Esophagus muscularis mucosa (tissue), 4 donors: ENCODE measurements at regions not wholly inside any gene's neighbourhood (a gene's known extent, or its start where the extent isn't known, plus 50 kb on each side); places are given as distances from the start of the nearest gene placed in this dataset.
A peak's percentile ranks its signal among the peaks of the same experiment; 100 is the strongest.

Experiments used
- DNase-seq: peaks from one replicate; pipeline ENCODE4 v3.0.0-alpha.2; 2017; ENCODE audit errors: extremely low spot score
- H3K27ac ChIP-seq, 4 donors: fragments of 200-600 bp; sonication (generic); replicated peaks in 1 of 4; 1 replicate in 3 of 4; 2 replicates in 1 of 4; pipeline ENCODE4 v1.5.1; 2016 to 2019; ENCODE audit warnings: mild to moderate bottlenecking in 1 of 4
- H3K27me3 ChIP-seq, 4 donors: fragments of 200-600 bp; sonication (generic); one replicate each; pipeline versions ENCODE4 v1.5.1 to v1.6.0; 2016 to 2019
- H3K36me3 ChIP-seq, 4 donors: fragments of 200-600 bp; sonication (generic); one replicate each; pipeline ENCODE4 v1.5.1; 2016 to 2019
- H3K4me1 ChIP-seq, 4 donors: fragments of 200-600 bp; sonication (generic); one replicate each; pipeline ENCODE4 v1.5.1; 2016 to 2019
- H3K4me3 ChIP-seq, 4 donors: fragments of 200-600 bp; sonication (generic); 1 replicate in 2 of 4; 2 replicates in 2 of 4; pipeline ENCODE4 v1.5.1; 2016 to 2019; ENCODE audit warnings: mild to moderate bottlenecking in 4 of 4, moderate library complexity in 1 of 4
- H3K9me3 ChIP-seq, 4 donors: fragments of 200-600 bp; sonication (generic); 1 replicate in 3 of 4; 2 replicates in 1 of 4; pipeline ENCODE4 v1.5.1; 2016 to 2019
- EP300 ChIP-seq: sonication (generic); formaldehyde crosslinking; IDR thresholded peaks from one replicate; pipeline ENCODE4 v1.6.1; 2017; ENCODE audit warnings: antibody characterized with exemption
- POLR2A ChIP-seq: fragments of 450-650 bp; IDR thresholded peaks from one replicate; pipeline ENCODE4 v1.6.1; 2017; ENCODE audit warnings: antibody characterized with exemption, moderate library complexity, mild to moderate bottlenecking, low read depth
- POLR2AphosphoS5 ChIP-seq, 2 donors: sonication (generic); formaldehyde crosslinking; IDR thresholded peaks; one replicate each; pipeline ENCODE4 v1.6.1; 2017; ENCODE audit warnings: antibody characterized with exemption in 2 of 2
- WGBS: methylation state at CpG from one replicate; pipeline ENCODE4 v1.1.5; 2018; 5-methylcytosine and 5-hydroxymethylcytosine counted together
- intact Hi-C: fragments of 100-400 bp; cut with DNase I; formaldehyde crosslinking; loops from one replicate; pipeline ENCODE4 v1.15.1; 2023
- TF ChIP-seq, protein P1 (sequence below), 3 experiments: fragments of 200-600 bp in 2 of 3; fragments of 450-650 bp in 1 of 3; sonication (generic) in 2 of 3; IDR thresholded peaks; one replicate each; pipeline ENCODE4 v1.5.1; 2017 to 2019; ENCODE audit warnings: antibody characterized with exemption in 3 of 3, mild to moderate bottlenecking in 2 of 3, moderate library complexity in 1 of 3

DNA sequence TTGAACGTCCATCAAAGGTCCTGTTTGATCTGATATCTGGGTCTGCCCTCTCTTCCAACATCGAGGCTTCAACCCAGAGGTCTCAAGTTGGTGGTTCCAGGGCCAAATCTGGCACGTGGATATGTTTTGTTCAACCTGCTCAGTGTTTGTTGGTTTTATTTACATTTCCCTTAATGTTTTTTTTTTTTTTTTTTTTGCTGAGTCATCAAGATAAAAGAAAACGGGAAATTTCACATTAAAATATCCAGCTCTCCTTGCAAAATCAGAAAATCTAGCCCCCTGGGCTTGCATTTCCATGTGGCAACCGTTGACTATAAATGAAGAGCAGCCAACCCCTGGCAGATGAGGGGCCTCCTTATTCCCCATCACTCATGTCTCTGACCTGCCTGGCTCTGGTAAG lies 765.6 kb upstream of the TBX3 start:
- Histone ChIP-seq H3K4me3 (no peak overlapping the region), H3K27me3 (peaks cover 0 to 26% (median 2%) of the 10 kb centered on the region in 4 donors), H3K36me3 (no peaks in the 10 kb centered on the region), H3K9me3 (no peaks in the 10 kb centered on the region), H3K27ac (no peak overlapping the region), H3K4me1 (peaks cover 12 to 16% (median 13%) of the 10 kb centered on the region in 4 donors)
- DNase-seq = no peak
- TF ChIP-seq, protein P1, sequence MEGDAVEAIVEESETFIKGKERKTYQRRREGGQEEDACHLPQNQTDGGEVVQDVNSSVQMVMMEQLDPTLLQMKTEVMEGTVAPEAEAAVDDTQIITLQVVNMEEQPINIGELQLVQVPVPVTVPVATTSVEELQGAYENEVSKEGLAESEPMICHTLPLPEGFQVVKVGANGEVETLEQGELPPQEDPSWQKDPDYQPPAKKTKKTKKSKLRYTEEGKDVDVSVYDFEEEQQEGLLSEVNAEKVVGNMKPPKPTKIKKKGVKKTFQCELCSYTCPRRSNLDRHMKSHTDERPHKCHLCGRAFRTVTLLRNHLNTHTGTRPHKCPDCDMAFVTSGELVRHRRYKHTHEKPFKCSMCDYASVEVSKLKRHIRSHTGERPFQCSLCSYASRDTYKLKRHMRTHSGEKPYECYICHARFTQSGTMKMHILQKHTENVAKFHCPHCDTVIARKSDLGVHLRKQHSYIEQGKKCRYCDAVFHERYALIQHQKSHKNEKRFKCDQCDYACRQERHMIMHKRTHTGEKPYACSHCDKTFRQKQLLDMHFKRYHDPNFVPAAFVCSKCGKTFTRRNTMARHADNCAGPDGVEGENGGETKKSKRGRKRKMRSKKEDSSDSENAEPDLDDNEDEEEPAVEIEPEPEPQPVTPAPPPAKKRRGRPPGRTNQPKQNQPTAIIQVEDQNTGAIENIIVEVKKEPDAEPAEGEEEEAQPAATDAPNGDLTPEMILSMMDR (IDR thresholded peaks at IDR 0.05) = no peak
- no peak for TF ChIP-seq POLR2AphosphoS5 (IDR thresholded peaks at IDR 0.05)
- TF ChIP-seq EP300 = no peak
- TF ChIP-seq POLR2A = no peak
- intact Hi-C loops = no loop called here
- 93% methylated on average over 5 of the region's 5 CpGs for WGBS

GRCh38 chr12:115444346-115444745 lies 760.4 kb upstream of the TBX3 start:
- Histone ChIP-seq H3K27ac (no peak overlapping the region), H3K4me1 (peaks cover 0 to 6% (median 0%) of the 10 kb centered on the region in 4 donors), H3K27me3 (peaks cover 0 to 3% (median 0%) of the 10 kb centered on the region in 4 donors), H3K9me3 (no peaks in the 10 kb centered on the region), H3K4me3 (no peak overlapping the region), H3K36me3 (no peaks in the 10 kb centered on the region)
- intact Hi-C loops = no loop called here
- 93% methylated on average over 1 of the region's 1 CpG for WGBS
- DNase-seq = no peak
- TF ChIP-seq POLR2A (no peak), EP300 (no peak), POLR2AphosphoS5 (IDR thresholded peaks at IDR 0.05) (no peak)
- TF ChIP-seq, protein P1 (IDR thresholded peaks at IDR 0.05) = no peak

GRCh38 chr12:115443351-115443938 lies 759.5 kb upstream of the TBX3 start:
- peaks cover 0 to 6% (median 0%) of the 10 kb centered on the region in 4 donors for H3K4me1 ChIP-seq
- no peak for TF ChIP-seq EP300
- TF ChIP-seq, protein P1 (IDR thresholded peaks at IDR 0.05) = no peak
- TF ChIP-seq POLR2A = no peak
- no peak for TF ChIP-seq POLR2AphosphoS5 (IDR thresholded peaks at IDR 0.05)
- intact Hi-C loops = no loop called here
- peaks cover 0 to 3% (median 0%) of the 10 kb centered on the region in 4 donors for H3K27me3 ChIP-seq
- DNase-seq = no peak
- H3K9me3 ChIP-seq = no peaks in the 10 kb centered on the region
- H3K27ac ChIP-seq = no peak overlapping the region
- no peaks in the 10 kb centered on the region for H3K36me3 ChIP-seq
- no peak overlapping the region for H3K4me3 ChIP-seq
- WGBS = 91% methylated on average over 4 of the region's 4 CpGs

DNA sequence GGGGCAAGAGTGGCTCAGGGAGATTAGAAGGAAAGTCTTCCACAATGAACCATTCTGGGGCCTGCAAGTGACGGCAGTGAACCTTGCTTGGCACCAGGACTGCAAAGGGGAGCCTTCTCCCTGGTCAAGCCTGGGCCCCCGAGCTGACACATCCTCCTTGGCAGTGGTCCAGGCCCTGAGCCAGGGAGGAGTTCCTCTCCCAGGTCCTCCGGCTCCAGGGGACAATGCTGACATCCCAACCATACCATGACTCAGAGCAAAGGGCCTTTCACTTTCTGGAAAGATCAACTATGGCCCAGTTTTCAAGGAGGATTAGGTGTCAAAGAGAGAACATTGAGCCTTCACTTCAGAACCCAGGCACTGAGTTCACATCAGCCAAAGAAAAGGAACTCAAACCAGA lies 756.5 kb upstream of the TBX3 start:
- Histone ChIP-seq H3K4me3 (no peak overlapping the region), H3K27ac (no peak overlapping the region), H3K27me3 (no peaks in the 10 kb centered on the region), H3K4me1 (peaks cover 0 to 10% (median 0%) of the 10 kb centered on the region in 4 donors), H3K9me3 (no peaks in the 10 kb centered on the region), H3K36me3 (no peaks in the 10 kb centered on the region)
- WGBS = 71% methylated on average over 1 of the region's 3 CpGs
- peak; percentile 57 for DNase-seq
- intact Hi-C loops = no loop called here
- TF ChIP-seq EP300 = no peak
- TF ChIP-seq POLR2AphosphoS5 (IDR thresholded peaks at IDR 0.05) = no peak
- TF ChIP-seq, protein P1 (IDR thresholded peaks at IDR 0.05) = no peak
- TF ChIP-seq POLR2A = no peak
